ENCODE measurements at regions not wholly inside any gene's neighbourhood (a gene's known extent, or its start where the extent isn't known, plus 50 kb on each side); places are given as distances from the start of the nearest gene placed in this dataset.
"Not testable (repeated sequence)": the region's sequence is repeated elsewhere in the genome, so short reads cannot be mapped to it uniquely, and the experiment has no call there.

DNA sequence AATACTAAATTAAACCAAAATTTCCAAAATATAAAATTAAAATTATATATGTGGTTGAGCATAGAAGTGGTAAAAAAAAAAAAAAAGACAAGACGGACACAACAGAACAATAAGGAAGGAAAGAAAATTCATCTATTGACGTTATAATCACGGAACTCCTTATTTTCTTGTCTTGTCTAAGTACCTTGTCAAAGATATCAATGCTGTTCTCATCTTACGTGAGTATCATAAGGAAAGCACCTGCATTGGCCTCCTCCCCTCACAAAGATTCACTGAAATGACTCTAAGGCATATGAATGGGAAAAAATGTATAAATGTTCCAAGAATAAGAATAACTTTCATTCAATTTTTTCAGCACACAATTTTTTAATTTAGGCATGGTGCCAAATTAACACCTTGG, 135.4 kb downstream of the PPP1R3A start:
- DNase-seq (ENCODE audit: low spot score), result no peak

DNA sequence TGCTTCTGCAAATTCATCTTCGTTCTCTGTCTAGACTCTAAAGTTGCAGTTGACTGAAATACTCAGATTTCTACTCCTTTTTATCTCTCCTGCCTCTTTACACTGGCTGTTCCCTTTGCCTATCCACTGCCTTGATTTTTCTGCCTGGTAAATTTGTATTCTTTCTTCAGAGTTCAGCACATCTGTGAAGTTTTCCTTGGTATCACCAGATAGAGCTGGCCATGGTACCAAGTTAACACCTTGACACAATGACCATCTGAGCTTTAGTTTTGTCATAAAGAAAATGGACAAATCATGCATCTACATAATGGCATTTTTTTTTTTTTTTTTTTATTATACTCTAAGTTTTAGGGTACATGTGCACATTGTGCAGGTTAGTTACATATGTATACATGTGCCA, 143.0 kb downstream of the PPP1R3A start:
- no peak for DNase-seq (ENCODE audit: low spot score)

DNA sequence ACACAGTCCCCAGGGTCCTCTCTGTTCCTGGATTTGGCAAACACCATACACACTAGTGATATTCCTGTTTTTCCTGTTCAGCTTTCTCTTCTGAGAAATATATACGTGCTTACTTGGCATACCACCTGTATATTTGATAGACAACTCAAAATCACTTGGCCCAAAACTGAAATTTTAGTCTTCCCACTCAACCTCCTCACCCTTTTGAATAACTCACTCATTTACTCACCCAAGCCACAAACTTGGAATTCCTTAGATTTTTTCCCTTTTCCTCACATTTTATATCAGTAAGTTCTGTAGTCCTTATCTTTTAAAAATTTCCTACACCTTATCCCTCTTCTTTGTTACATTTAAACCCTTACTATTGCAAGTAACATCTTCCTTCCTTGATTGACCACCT, 143.4 kb downstream of the PPP1R3A start:
- DNase-seq (ENCODE audit: low spot score), result no peak

DNA sequence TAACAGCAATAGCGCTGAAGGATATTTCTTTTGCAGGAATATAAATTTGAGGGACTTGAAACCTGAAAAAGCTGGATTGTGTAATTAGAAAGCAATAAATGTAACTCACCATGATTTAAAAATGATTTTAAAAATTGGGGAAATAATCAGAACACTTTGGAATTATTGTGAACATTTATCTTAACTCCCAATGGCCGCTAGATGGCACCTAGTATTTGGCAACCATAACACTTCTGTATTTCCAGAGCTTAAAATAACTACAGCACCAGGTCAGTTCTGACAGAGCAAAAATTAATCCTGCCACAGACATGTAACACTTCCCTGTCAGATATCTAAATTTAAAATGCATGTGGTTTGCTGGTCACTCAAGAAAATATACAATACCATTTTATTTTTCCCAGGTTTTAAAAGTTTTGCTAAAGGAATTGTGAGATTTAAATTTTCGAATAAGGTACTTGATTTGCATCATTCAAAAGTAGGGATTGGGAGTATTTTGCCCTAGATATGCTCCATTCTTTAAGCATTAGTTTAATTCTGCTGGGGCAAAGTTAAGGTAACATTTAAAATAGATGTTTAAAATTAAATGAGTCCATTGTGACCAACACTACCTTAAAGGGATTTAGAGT, 144.5 kb downstream of the PPP1R3A start:
- DNase-seq (ENCODE audit: low spot score), result no peak

DNA sequence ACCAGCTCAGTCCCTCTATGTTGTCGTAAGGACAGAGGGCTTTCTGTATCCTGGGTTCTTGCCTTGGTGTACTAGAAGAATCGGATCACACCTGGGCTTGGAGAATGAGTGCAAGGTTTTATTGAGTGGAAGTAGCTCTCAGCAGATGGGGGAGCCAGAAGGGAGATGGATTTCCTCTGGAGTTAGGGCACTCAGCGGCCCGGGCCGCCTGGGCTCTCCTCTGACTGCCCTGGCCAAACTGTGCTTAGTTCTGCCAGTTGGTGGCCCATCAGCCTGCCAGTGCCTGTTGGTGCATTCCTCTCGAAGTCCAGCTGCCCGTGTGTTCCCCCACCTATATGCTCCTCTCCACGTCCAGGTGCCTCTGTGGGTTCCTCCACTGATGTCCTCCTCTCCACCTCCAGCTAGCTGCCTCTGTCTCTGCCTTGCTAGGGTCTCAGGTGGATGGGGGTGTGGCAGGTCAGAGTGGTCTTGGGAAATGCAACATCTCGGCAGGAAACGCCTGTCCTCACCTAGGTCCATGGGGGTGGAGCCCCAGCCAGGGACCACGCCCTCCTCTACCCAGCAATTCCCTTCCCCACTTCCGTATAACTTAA, 148.6 kb downstream of the PPP1R3A start:
- no peak for DNase-seq (ENCODE audit: low spot score)

DNA sequence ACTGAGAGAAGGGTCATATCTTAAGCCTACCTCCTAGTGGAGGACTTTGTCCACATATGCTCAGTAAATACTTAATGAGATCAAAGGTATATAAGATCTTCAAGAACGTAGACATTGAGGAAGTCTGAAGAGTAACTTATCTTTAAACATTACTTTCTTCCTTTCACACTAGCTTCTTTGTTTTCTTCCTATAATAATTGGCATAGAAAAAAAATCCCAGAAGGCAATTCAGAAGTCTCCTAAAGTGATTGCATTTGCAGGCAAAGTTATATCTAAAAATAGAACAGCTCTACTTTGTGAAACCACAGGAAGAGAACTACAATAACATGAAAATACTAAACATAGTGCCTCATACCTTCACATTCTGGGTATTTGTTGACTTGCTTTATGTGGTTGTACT, 150.4 kb downstream of the PPP1R3A start:
- DNase-seq (ENCODE audit: low spot score), result no peak

DNA sequence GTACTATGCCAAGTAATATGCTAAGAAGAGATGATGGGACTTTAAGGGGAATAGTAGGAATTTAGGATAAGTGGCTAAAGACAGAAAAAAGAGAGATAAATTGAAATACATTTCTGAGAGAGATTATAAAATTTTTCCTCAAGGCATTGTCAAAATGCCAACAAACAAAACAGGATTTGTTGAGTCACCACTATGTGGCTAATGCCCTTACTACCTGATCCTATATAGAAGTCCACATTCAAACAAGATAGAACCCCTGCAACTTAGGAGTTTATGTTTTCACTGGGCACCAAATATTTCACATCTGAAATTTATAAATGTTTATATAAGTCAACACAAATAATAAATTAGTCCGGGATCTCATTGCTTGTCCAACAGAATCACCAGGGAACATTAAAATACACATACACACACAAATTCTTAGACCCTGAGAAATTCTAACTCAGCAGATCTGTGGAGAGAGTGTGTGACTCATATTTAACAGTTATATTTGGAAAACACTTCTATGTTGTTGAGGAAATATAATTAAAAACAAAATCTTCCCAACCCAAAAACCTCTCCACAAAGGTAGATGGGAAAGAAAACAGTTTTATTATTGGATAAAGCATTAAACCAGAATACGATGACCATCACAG, 154.3 kb downstream of the PPP1R3A start:
- no peak for DNase-seq (ENCODE audit: low spot score)

DNA sequence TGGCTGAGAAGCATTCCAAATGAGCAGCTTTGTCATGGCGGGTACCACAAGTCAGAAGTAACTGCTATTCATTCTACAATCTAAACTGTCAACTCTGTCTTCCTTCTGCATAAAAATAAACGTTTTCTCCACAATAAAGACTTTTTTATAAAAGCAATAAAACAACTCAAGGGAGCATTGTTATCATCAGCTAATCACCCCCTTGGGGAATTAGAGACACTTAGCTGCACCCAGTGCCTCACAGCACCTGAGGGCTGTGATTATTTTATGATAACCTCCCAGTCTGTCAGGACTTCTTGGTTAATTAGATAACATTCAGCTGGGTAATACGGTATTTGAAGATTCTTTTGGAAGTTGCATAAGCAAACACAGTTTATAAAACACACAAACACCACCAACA, 155.6 kb downstream of the PPP1R3A start:
- no peak for DNase-seq (ENCODE audit: low spot score)

DNA sequence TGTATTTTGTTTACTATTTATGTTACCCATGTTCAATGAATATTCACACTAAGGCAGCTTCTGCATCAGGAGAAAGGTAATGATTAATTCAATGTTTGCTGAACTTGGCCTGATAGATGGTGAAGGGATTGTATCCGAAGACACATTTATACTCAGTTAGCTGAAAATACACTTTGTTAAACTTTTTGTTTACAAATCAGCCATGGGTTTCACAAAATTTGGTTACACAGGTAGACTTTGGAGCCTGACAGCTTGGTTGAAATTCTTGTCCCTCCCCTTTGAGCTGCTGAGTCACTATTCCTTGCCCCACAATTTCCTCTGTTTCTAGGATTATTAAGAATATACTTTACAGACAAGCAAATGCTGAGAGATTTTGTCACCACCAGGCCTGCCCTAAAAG, 162.6 kb downstream of the PPP1R3A start:
- DNase-seq (ENCODE audit: low spot score), result no peak

DNA sequence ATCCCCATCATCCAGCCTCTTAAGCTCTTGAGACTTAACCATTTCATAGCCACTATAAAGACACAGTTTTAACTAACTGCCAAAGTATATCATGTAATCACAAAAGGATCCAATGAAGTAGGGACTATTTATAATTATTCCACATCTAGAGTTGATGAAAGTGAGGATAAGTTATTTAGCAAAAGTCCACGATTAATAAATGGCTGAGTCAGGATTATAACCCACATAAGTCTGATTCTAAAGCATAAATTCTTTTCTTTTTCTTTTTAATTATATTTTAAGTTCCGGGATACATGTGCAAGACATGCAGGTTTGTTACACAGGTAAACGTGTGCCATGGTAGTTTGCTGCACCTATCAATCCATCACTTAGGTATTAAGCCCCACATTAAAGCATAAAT, 166.1 kb downstream of the PPP1R3A start:
- no peak for DNase-seq (ENCODE audit: low spot score)

DNA sequence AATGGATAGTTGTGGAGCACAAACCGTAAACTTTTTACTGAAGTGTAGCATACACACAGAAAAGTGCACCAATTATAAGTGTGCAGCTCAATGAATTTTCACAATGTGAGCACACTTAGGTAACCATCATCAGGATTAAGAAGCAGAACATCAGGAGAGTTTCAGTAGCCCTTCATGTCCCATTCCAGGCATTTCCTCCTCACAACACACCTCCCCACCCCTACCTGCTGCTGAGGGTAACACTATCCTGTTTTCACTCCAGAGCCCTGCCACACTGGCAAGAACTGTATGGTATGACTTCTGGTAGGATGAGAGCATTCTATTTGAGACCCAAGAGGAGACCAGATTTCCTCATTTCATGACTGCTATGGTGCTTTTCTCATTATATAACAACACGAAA, 166.5 kb downstream of the PPP1R3A start:
- DNase-seq (ENCODE audit: low spot score), result no peak

DNA sequence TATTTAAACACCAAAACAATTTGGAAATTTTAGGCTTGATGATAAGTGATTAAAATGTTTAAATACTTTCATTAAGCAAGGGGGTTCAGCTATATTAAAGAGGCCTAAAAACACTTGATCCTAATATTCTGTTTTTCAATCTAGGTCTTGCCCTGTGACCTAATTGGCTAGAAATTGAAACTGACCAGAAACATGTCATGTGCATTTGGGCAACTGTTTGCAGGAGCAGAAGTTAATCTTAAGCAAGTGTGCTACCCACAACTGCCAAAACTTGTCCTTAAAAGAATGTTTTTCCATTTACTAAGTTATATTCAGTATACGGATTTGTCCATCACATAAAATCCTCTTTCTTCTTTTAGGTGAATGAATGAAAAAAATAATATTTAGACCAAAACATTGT, 167.3 kb downstream of the PPP1R3A start:
- DNase-seq (ENCODE audit: low spot score), result no peak

DNA sequence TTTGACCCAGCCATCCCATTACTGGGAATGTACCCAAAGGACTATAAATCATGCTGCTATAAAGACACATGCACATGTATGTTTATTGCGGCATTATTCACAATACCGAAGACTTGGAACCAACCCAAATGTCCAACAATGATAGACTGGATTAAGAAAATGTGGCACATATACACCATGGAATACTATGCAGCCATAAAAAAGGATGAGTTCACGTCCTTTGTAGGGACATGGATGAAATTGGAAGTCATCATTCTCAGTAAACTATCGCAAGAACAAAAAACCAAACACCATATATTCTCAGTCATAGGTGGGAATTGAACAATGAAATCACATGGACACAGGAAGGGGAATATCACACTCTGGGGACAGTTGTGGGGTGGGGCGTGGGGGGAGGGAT, 170.4 kb downstream of the PPP1R3A start:
- DNase-seq (ENCODE audit: low spot score), result not testable (repeated sequence)

DNA sequence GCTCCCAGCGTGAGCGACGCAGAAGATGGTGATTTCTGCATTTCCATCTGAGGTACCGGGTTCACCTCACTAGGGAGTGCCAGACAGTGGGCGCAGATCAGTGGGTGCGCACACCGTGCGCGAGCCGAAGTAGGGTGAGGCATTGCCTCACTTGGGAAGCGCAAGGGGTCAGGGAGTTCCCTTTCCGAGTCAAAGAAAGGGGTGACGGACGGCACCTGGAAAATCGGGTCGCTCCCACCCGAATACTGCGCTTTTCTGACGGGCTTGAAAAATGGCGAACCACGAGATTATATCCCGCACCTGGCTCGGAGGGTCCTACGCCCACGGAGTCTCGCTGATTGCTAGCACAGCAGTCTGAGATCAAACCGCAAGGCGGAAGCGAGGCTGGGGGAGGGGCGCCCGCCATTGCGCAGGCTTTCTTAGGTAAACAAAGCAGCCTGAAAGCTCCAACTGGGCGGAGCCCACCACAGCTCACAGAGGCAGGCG, 175.8 kb downstream of the PPP1R3A start:
- peak; percentile 55 for DNase-seq (ENCODE audit: low spot score)

DNA sequence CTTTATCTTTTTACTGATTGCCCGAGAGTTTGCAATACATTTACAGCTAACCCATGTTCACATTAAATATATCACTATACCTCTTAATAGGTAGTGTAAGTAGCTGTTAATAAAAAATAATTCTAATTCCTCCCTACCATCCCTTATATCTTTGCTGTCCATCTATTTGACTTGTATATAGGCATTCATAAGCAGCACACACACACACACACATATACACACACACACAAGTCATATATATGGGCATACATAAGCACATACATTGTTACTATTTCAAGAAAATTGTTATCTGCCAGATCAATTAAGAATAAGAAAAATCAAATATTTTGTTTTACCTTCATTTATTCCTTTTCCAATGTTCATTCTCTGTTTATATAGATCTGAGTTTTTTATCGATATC, 176.4 kb downstream of the PPP1R3A start:
- DNase-seq (ENCODE audit: low spot score), result no peak

DNA sequence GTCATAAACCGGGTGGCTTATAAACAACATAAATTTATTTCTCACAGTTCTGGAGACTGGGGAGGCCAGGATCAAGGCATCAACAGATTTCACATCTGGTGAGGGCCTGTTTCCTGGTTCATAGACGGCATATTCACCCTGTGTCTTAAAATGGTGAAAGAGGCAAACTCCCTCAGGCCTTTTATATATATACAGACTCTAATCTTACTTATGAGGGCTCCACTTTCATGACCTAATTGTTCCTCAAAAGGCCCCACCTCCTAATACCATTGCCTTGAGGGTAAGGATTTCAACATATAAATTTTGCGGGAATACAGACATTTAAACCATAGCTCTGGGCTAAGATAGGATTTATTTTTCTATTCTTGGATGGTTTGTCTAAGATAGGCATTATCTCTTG, 187.2 kb downstream of the PPP1R3A start:
- DNase-seq (ENCODE audit: low spot score), result no peak

DNA sequence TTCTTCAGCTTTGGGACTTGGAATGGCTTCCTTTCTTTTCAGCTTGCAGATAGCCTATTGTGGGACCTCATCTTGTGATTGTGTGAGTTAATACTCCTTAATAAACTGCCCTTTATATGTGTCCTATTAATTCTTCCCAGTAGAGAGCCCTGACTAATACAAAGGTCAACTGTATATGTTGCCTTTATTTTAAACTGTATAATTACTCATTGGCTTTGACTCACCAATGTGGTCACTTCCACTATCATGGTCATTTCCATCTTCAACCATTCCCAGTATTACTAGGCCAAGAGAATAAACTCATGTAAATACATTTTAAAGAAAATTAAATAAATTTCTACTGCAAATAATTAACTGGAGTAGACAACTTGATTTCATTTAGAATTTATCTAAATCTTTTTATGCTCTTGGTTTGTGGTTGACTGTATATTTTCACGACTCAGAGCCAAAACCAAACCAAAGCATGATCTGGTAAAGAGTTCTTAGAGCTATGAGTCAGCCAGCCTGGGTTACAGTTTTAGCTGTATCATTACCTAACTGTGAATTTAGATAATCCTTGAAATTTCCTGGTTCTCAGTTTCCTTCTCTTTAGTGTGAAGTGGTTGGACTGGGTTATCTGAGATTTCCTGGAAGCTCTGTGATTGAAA, 188.4 kb downstream of the PPP1R3A start:
- no peak for DNase-seq (ENCODE audit: low spot score)

DNA sequence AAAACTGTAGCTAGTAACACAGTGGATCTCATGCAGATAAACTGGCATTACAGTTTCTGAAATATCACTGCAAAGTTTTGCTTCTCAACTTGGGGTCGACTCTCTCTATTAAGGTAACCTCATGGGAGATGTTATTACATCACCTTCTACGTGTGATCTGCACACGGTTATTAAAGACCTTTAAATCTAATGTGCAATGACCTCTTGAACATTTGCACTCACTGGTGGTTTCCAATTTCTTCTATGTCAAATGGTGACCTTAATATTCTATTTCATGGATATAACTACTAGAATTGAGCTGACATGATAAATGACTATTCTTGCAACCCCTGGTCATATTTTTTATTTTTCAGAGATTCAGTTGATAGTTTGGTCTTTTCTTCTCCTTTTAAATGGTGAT, 191.3 kb downstream of the PPP1R3A start:
- DNase-seq (ENCODE audit: low spot score), result no peak

DNA sequence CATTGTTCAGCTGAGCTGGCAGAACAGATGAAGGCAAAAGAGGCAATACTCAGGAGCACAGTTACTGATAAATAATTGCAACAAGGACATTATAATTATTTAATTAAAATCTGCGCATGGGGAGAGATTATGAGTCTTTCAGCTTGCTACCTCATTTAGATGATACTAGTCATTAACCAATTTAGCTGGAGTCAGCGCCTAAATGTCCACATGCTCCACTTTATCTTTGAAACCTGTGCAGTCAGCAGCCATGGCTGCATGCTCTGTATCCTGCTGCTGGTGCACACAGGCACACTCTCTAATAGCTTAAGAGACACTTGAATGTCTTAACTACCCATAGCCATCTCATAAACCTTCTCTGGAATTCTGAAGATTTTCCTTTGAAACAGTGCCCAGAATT, 196.8 kb downstream of the PPP1R3A start:
- no peak for DNase-seq (ENCODE audit: low spot score)

DNA sequence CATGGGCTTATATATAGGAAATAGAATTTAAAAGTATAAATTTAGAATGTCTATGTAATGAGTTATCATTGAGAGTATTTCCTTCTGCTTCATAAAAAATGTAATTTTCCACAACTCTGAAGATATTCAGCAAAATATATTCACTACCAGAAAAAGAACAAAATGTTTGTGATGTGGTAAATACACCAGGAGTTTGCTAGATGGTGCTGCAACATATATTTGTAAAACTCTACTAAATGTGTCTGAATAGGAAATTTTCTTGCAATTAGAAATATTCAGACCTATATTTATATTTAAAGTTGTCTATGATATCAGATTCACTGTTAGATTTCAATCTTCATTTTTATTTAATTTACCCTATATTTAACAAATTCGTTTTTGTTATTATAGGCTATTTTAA, 201.1 kb downstream of the PPP1R3A start:
- no peak for DNase-seq (ENCODE audit: low spot score)

DNA sequence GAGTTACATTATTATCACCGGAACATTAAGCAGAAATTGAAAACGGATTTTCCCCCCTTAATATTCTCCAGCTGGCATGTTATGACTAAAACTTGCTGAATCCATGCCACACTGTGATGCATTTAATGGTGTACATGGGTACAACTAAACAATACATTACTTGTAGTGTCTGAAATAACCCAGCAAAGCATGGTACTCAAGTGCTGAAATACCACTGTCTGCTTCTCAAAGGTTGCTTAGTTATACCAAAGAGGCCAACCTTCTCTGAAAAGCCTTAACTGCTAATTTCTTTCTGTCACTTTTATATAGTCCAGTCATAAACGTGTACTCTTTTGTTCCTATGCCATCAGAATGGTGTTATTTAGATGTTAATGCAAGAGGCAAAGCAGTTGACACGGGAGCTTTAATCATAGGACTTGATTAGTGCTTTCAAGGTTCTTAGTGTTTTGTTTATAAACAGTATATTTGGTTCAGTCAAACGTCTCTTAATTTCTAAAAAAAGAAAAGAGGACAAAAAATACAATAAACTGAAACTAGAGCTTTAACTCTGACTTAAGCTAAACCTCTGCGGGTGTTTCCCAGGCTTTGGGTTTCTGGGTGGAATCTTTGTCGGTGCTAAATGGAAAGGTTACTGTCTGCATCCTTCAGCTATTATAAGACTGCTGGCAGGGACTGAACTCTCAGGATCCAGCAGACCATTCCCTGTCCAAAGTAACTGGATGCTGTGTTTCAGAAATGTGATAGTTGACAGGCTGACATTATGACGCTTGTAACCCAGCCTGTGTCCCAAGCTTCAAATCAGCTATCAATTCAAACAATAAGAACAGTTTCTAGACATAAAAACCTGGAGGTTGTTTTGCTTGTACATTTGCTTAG, 202.6 kb downstream of the PPP1R3A start:
- DNase-seq (ENCODE audit: low spot score), result no peak

DNA sequence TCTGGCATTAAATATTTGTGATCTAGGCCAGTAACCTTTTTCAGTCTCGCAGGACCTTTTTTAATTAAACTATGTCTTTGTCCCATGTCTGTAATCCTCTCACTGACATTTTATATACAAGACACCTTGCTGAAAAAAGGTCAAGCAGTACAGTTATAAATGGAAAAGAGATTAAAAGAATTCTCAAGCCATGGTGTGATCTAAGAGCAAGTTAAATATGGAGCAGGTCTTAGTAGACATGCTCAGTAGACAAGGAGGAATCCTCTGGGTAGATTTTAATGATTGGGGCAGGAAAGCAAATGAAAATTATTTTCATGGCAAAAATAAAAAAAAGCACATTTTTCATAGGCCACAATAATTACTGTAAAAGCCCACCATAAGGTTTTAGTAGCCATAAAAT, 203.5 kb downstream of the PPP1R3A start:
- DNase-seq (ENCODE audit: low spot score), result no peak

Measured in ecto neural progenitor cell (in vitro differentiated cells).